ENCODE measurements at regions not wholly inside any gene's neighbourhood (a gene's known extent, or its start where the extent isn't known, plus 50 kb on each side); places are given as distances from the start of the nearest gene placed in this dataset.

GRCh38 chr2:107001062-107001461 lies 115.1 kb upstream of the ST6GAL2 start:
- Histone ChIP-seq H3K4ac (ENCODE audit: low read length) (no peak overlapping the region), H3K27ac (replicated peaks; ENCODE audit: low read length) (no peak overlapping the region), H3K9me3 (replicated peaks in 1 of 2; ENCODE audit: control insufficient read depth in 2 of 2, insufficient read depth in 1 of 2, low read depth in 1 of 2, low read length in 2 of 2) (no peaks in the 10 kb centered on the region), H4K8ac (ENCODE audit: low read depth, low read length) (no peak overlapping the region), H3K23ac (ENCODE audit: low read depth, low read length, poor library complexity) (no peak overlapping the region), H2BK15ac (ENCODE audit: low read length) (no peak overlapping the region), H2BK12ac (ENCODE audit: low read length) (no peak overlapping the region), H2AFZ (ENCODE audit: low read length) (no peak overlapping the region), H3K4me1 (ENCODE audit: control insufficient read depth in 2 of 2, insufficient read depth in 1 of 2, low read depth in 1 of 2, low read length in 2 of 2) (peaks cover 0 to 4% of the 10 kb centered on the region in 2 donors), H2BK5ac (ENCODE audit: low read length) (no peak overlapping the region), H3K27me3 (ENCODE audit: control insufficient read depth in 3 of 3, insufficient read depth in 3 of 3, low read depth in 1 of 3, low read length in 3 of 3) (no peaks in the 10 kb centered on the region), H3K14ac (ENCODE audit: low read length) (no peak overlapping the region), H3K4me3 (ENCODE audit: low read length in 2 of 2) (no peak overlapping the region), H3K79me1 (ENCODE audit: low read depth, low read length) (no peaks in the 10 kb centered on the region), H3K9ac (ENCODE audit: low read depth, low read length, poor library complexity) (no peak overlapping the region), H3K18ac (ENCODE audit: low read length) (no peak overlapping the region), H2BK120ac (ENCODE audit: low read depth, low read length) (no peak overlapping the region), H4K91ac (ENCODE audit: low read depth, low read length, poor library complexity) (no peak overlapping the region), H2AK5ac (ENCODE audit: low read depth, low read length) (no peak overlapping the region), H3K4me2 (ENCODE audit: insufficient read depth, low read length, poor library complexity, severe bottlenecking) (no peak overlapping the region), H3K36me3 (replicated peaks in 1 of 2; ENCODE audit: control insufficient read depth in 2 of 2, insufficient read depth in 2 of 2, low read length in 2 of 2) (no peaks in the 10 kb centered on the region)
- no CpG with 5 or more reads among the region's 2 CpGs for WGBS, 2 donors (ENCODE audit: extremely low coverage in 2 of 2, insufficient read length in 2 of 2, insufficient replicate concordance in 1 of 2)
- DNase-seq (ENCODE audit: low spot score): no peak

GRCh38 chr2:107001551-107001950 lies 115.6 kb upstream of the ST6GAL2 start:
- Histone ChIP-seq H2BK12ac (ENCODE audit: low read length) (no peak overlapping the region), H3K27ac (replicated peaks; ENCODE audit: low read length) (no peak overlapping the region)

GRCh38 chr2:107001964-107002696 lies 116.2 kb upstream of the ST6GAL2 start:
- Histone ChIP-seq H3K4me1 (ENCODE audit: control insufficient read depth in 2 of 2, insufficient read depth in 1 of 2, low read depth in 1 of 2, low read length in 2 of 2) (peaks cover 0 to 2% of the 10 kb centered on the region in 2 donors), H2AK5ac (ENCODE audit: low read depth, low read length) (no peak overlapping the region), H3K27me3 (ENCODE audit: control insufficient read depth in 3 of 3, insufficient read depth in 3 of 3, low read depth in 1 of 3, low read length in 3 of 3) (no peaks in the 10 kb centered on the region), H2AFZ (ENCODE audit: low read length) (no peak overlapping the region), H3K9me3 (replicated peaks in 1 of 2; ENCODE audit: control insufficient read depth in 2 of 2, insufficient read depth in 1 of 2, low read depth in 1 of 2, low read length in 2 of 2) (no peaks in the 10 kb centered on the region), H3K18ac (ENCODE audit: low read length) (no peak overlapping the region), H3K23ac (ENCODE audit: low read depth, low read length, poor library complexity) (no peak overlapping the region), H2BK5ac (ENCODE audit: low read length) (no peak overlapping the region), H2BK120ac (ENCODE audit: low read depth, low read length) (no peak overlapping the region), H3K4me2 (ENCODE audit: insufficient read depth, low read length, poor library complexity, severe bottlenecking) (no peak overlapping the region), H2BK12ac (ENCODE audit: low read length) (no peak overlapping the region), H3K27ac (replicated peaks; ENCODE audit: low read length) (no peak overlapping the region), H3K14ac (ENCODE audit: low read length) (no peak overlapping the region), H3K9ac (ENCODE audit: low read depth, low read length, poor library complexity) (no peak overlapping the region), H3K36me3 (replicated peaks in 1 of 2; ENCODE audit: control insufficient read depth in 2 of 2, insufficient read depth in 2 of 2, low read length in 2 of 2) (no peaks in the 10 kb centered on the region), H2BK15ac (ENCODE audit: low read length) (no peak overlapping the region), H3K4ac (ENCODE audit: low read length) (no peak overlapping the region), H4K8ac (ENCODE audit: low read depth, low read length) (no peak overlapping the region), H3K79me1 (ENCODE audit: low read depth, low read length) (no peaks in the 10 kb centered on the region), H4K91ac (ENCODE audit: low read depth, low read length, poor library complexity) (no peak overlapping the region), H3K4me3 (ENCODE audit: low read length in 2 of 2) (no peak overlapping the region)
- WGBS, 2 donors (ENCODE audit: extremely low coverage in 2 of 2, insufficient read length in 2 of 2, insufficient replicate concordance in 1 of 2): no CpG with 5 or more reads among the region's 4 CpGs
- DNase-seq (ENCODE audit: low spot score): no peak

More at GRCh38 chr2:107001551-107001950, 115.6 kb upstream of the ST6GAL2 start:
- Histone ChIP-seq H3K9me3 (replicated peaks in 1 of 2; ENCODE audit: control insufficient read depth in 2 of 2, insufficient read depth in 1 of 2, low read depth in 1 of 2, low read length in 2 of 2) (no peaks in the 10 kb centered on the region), H3K36me3 (replicated peaks in 1 of 2; ENCODE audit: control insufficient read depth in 2 of 2, insufficient read depth in 2 of 2, low read length in 2 of 2) (no peaks in the 10 kb centered on the region), H4K91ac (ENCODE audit: low read depth, low read length, poor library complexity) (no peak overlapping the region), H3K4me1 (ENCODE audit: control insufficient read depth in 2 of 2, insufficient read depth in 1 of 2, low read depth in 1 of 2, low read length in 2 of 2) (peaks cover 0 to 2% of the 10 kb centered on the region in 2 donors), H2BK15ac (ENCODE audit: low read length) (no peak overlapping the region), H3K23ac (ENCODE audit: low read depth, low read length, poor library complexity) (no peak overlapping the region), H3K9ac (ENCODE audit: low read depth, low read length, poor library complexity) (no peak overlapping the region), H3K4me2 (ENCODE audit: insufficient read depth, low read length, poor library complexity, severe bottlenecking) (no peak overlapping the region), H3K18ac (ENCODE audit: low read length) (no peak overlapping the region), H3K4me3 (ENCODE audit: low read length in 2 of 2) (no peak overlapping the region), H3K27me3 (ENCODE audit: control insufficient read depth in 3 of 3, insufficient read depth in 3 of 3, low read depth in 1 of 3, low read length in 3 of 3) (no peaks in the 10 kb centered on the region), H2BK120ac (ENCODE audit: low read depth, low read length) (no peak overlapping the region), H2BK5ac (ENCODE audit: low read length) (no peak overlapping the region), H4K8ac (ENCODE audit: low read depth, low read length) (no peak overlapping the region), H3K4ac (ENCODE audit: low read length) (no peak overlapping the region), H2AK5ac (ENCODE audit: low read depth, low read length) (no peak overlapping the region), H3K14ac (ENCODE audit: low read length) (no peak overlapping the region), H3K79me1 (ENCODE audit: low read depth, low read length) (no peaks in the 10 kb centered on the region), H2AFZ (ENCODE audit: low read length) (no peak overlapping the region)
- no peak for DNase-seq (ENCODE audit: low spot score)
- no CpG with 5 or more reads among the region's 5 CpGs for WGBS, 2 donors (ENCODE audit: extremely low coverage in 2 of 2, insufficient read length in 2 of 2, insufficient replicate concordance in 1 of 2)

DNA sequence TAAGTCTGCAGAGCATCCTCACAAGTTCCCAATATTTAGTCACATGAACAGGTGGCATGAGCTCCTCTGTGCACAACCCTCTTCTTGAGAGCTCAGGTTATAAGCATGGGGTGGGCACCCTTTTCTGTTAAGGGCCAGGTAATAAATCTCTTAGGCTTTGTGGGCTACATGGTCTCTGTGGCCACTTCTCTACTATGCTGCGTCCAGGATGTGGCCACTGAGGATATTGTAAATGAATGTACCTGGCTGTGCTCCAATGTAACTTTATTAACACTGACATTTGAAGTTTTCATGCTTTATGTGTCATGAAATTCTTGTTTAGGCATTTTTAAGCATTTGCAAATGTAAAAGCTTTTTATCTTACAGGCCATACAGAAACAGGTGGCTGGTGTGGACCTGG lies 116.8 kb upstream of the ST6GAL2 start:
- H3K9ac ChIP-seq (ENCODE audit: low read depth, low read length, poor library complexity): no peak overlapping the region
- no peaks in the 10 kb centered on the region for H3K36me3 ChIP-seq (replicated peaks in 1 of 2; ENCODE audit: control insufficient read depth in 2 of 2, insufficient read depth in 2 of 2, low read length in 2 of 2)
- H2AFZ ChIP-seq (ENCODE audit: low read length): no peak overlapping the region
- H3K9me3 ChIP-seq (replicated peaks in 1 of 2; ENCODE audit: control insufficient read depth in 2 of 2, insufficient read depth in 1 of 2, low read depth in 1 of 2, low read length in 2 of 2): no peaks in the 10 kb centered on the region
- H2BK120ac ChIP-seq (ENCODE audit: low read depth, low read length): no peak overlapping the region
- no peak overlapping the region for H3K4me3 ChIP-seq (ENCODE audit: low read length in 2 of 2)
- H3K27me3 ChIP-seq (ENCODE audit: control insufficient read depth in 3 of 3, insufficient read depth in 3 of 3, low read depth in 1 of 3, low read length in 3 of 3): no peaks in the 10 kb centered on the region
- no peak overlapping the region for H4K91ac ChIP-seq (ENCODE audit: low read depth, low read length, poor library complexity)
- no peak overlapping the region for H3K27ac ChIP-seq (replicated peaks; ENCODE audit: low read length)
- no peak for DNase-seq (ENCODE audit: low spot score)
- no peak overlapping the region for H3K4ac ChIP-seq (ENCODE audit: low read length)
- no peak overlapping the region for H2BK12ac ChIP-seq (ENCODE audit: low read length)
- no CpG with 5 or more reads among the region's 1 CpG for WGBS, 2 donors (ENCODE audit: extremely low coverage in 2 of 2, insufficient read length in 2 of 2, insufficient replicate concordance in 1 of 2)
- H2BK5ac ChIP-seq (ENCODE audit: low read length): no peak overlapping the region
- no peak overlapping the region for H3K14ac ChIP-seq (ENCODE audit: low read length)
- H2BK15ac ChIP-seq (ENCODE audit: low read length): no peak overlapping the region
- H4K8ac ChIP-seq (ENCODE audit: low read depth, low read length): no peak overlapping the region
- H3K4me2 ChIP-seq (ENCODE audit: insufficient read depth, low read length, poor library complexity, severe bottlenecking): no peak overlapping the region
- H2AK5ac ChIP-seq (ENCODE audit: low read depth, low read length): no peak overlapping the region
- H3K23ac ChIP-seq (ENCODE audit: low read depth, low read length, poor library complexity): no peak overlapping the region
- H3K4me1 ChIP-seq (ENCODE audit: control insufficient read depth in 2 of 2, insufficient read depth in 1 of 2, low read depth in 1 of 2, low read length in 2 of 2): peaks cover 0 to 2% of the 10 kb centered on the region in 2 donors
- H3K18ac ChIP-seq (ENCODE audit: low read length): no peak overlapping the region
- H3K79me1 ChIP-seq (ENCODE audit: low read depth, low read length): no peaks in the 10 kb centered on the region
